ENCODE measurements at regions not wholly inside any gene's neighbourhood (a gene's known extent, or its start where the extent isn't known, plus 50 kb on each side); places are given as distances from the start of the nearest gene placed in this dataset.

DNA sequence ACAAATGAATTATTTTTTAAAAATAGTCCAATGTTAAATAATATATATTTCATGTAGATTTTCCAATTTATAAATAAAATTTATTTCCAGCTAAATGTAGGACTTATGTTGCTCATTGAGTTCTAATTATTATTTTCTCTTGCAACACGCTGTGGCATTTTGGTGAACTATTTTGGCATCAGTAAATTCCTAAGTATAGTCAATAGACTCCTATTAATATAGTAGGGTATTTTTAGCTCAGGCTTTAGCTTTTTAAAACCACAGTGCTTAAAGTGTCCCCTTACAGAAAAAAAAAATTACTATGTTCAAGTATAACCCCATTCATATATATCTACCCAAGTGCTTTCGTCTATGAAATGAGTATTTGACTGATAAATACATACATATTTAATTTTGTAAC lies 919.2 kb upstream of the SOX9 start:
- TF ChIP-seq, protein P1, sequence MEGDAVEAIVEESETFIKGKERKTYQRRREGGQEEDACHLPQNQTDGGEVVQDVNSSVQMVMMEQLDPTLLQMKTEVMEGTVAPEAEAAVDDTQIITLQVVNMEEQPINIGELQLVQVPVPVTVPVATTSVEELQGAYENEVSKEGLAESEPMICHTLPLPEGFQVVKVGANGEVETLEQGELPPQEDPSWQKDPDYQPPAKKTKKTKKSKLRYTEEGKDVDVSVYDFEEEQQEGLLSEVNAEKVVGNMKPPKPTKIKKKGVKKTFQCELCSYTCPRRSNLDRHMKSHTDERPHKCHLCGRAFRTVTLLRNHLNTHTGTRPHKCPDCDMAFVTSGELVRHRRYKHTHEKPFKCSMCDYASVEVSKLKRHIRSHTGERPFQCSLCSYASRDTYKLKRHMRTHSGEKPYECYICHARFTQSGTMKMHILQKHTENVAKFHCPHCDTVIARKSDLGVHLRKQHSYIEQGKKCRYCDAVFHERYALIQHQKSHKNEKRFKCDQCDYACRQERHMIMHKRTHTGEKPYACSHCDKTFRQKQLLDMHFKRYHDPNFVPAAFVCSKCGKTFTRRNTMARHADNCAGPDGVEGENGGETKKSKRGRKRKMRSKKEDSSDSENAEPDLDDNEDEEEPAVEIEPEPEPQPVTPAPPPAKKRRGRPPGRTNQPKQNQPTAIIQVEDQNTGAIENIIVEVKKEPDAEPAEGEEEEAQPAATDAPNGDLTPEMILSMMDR (conservative IDR thresholded peaks at IDR 0.05; ENCODE audit: low read length), result no peak
- TF ChIP-seq EZH2phosphoT487 (IDR thresholded peaks at IDR 0.05; ENCODE audit: borderline replicate concordance), result no peak

Data from Loucy (cell line).